Neuronal stem cell (in vitro differentiated cells): ENCODE measurements at regions not wholly inside any gene's neighbourhood (a gene's known extent, or its start where the extent isn't known, plus 50 kb on each side); places are given as distances from the start of the nearest gene placed in this dataset.

ENCODE experiments used
- DNase-seq: peaks from one replicate; pipeline ENCODE4 v3.0.0-alpha.2; 2013; ENCODE audit warnings: low spot score
- H2AFZ ChIP-seq: one replicate; pipeline ENCODE4 v1.6.1; 2013; ENCODE audit warnings: mild to moderate bottlenecking, low read length, inconsistent platforms
- H2AK5ac ChIP-seq: 2 replicates; pipeline ENCODE4 v1.6.1; 2013; ENCODE audit warnings: low read depth, mild to moderate bottlenecking, inconsistent platforms, low read length, moderate library complexity, mixed read lengths
- H2BK120ac ChIP-seq: 2 replicates; pipeline ENCODE4 v1.6.1; 2013; ENCODE audit warnings: low read depth, mild to moderate bottlenecking, inconsistent platforms, low read length, moderate library complexity, mixed read lengths
- H2BK12ac ChIP-seq: one replicate; pipeline ENCODE4 v1.6.1; 2013; ENCODE audit warnings: low read length, inconsistent platforms
- H2BK15ac ChIP-seq: 2 replicates; pipeline ENCODE4 v1.6.1; 2013; ENCODE audit warnings: mild to moderate bottlenecking, low read length, inconsistent platforms, mixed read lengths
- H2BK5ac ChIP-seq: one replicate; pipeline ENCODE4 v1.6.1; 2013; ENCODE audit warnings: inconsistent platforms, mild to moderate bottlenecking, low read length, moderate library complexity
- H3K14ac ChIP-seq: one replicate; pipeline ENCODE4 v1.6.1; 2013; ENCODE audit warnings: low read length, inconsistent platforms
- H3K18ac ChIP-seq: 2 replicates; pipeline ENCODE4 v1.6.1; 2013; ENCODE audit warnings: low read length, inconsistent platforms
- H3K23ac ChIP-seq: 2 replicates; pipeline ENCODE4 v1.6.1; 2013; ENCODE audit warnings: low read depth, mild to moderate bottlenecking, mixed read lengths, low read length, inconsistent platforms; ENCODE audit not compliant: poor library complexity
- H3K27ac ChIP-seq: replicated peaks from 3 replicates; pipeline ENCODE4 v1.5.1; 2013; ENCODE audit warnings: low read length, inconsistent platforms
- H3K27me3 ChIP-seq, 3 experiments: 2 replicates each; pipeline ENCODE4 v1.6.1; 2013; ENCODE audit warnings: low read length in 3 of 3, mild to moderate bottlenecking in 2 of 3, inconsistent platforms in 1 of 3, low read depth in 1 of 3, mixed read lengths in 1 of 3, moderate library complexity in 1 of 3; ENCODE audit not compliant: control insufficient read depth in 3 of 3, insufficient read depth in 3 of 3
- H3K36me3 ChIP-seq, 2 donors: replicated peaks in 1 of 2; 2 replicates each; pipeline ENCODE4 v1.6.1; 2013; ENCODE audit warnings: low read length in 2 of 2; ENCODE audit not compliant: control insufficient read depth in 2 of 2, insufficient read depth in 2 of 2
- H3K4ac ChIP-seq: 2 replicates; pipeline ENCODE4 v1.6.1; 2013; ENCODE audit warnings: inconsistent platforms, mild to moderate bottlenecking, low read length, moderate library complexity
- H3K4me1 ChIP-seq, 2 donors: 1 replicate in 1 of 2; 2 replicates in 1 of 2; pipeline ENCODE4 v1.6.1; 2013; ENCODE audit warnings: low read length in 2 of 2, low read depth in 1 of 2; ENCODE audit not compliant: control insufficient read depth in 2 of 2, insufficient read depth in 1 of 2
- H3K4me2 ChIP-seq: one replicate; pipeline ENCODE4 v1.6.1; 2013; ENCODE audit warnings: mild to moderate bottlenecking, low read length, inconsistent platforms; ENCODE audit not compliant: insufficient read depth, poor library complexity, severe bottlenecking
- H3K4me3 ChIP-seq, 2 donors: 2 replicates each; pipeline ENCODE4 v1.5.1; 2013; ENCODE audit warnings: low read length in 2 of 2, mild to moderate bottlenecking in 2 of 2, inconsistent platforms in 1 of 2, moderate library complexity in 1 of 2
- H3K79me1 ChIP-seq: one replicate; pipeline ENCODE4 v1.6.1; 2013; ENCODE audit warnings: low read depth, mild to moderate bottlenecking, inconsistent platforms, low read length, moderate library complexity
- H3K9ac ChIP-seq: one replicate; pipeline ENCODE4 v1.6.1; 2013; ENCODE audit warnings: mild to moderate bottlenecking, low read depth, low read length, inconsistent platforms; ENCODE audit not compliant: poor library complexity
- H3K9me3 ChIP-seq, 2 donors: replicated peaks in 1 of 2; 2 replicates each; pipeline versions ENCODE3 to v1.6.1; 2013; ENCODE audit warnings: low read length in 2 of 2, mild to moderate bottlenecking in 2 of 2, inconsistent platforms in 1 of 2, low read depth in 1 of 2, mixed read lengths in 1 of 2, moderate library complexity in 1 of 2; ENCODE audit not compliant: control insufficient read depth in 2 of 2, insufficient read depth in 1 of 2
- H4K8ac ChIP-seq: one replicate; pipeline ENCODE4 v1.6.1; 2013; ENCODE audit warnings: low read depth, mild to moderate bottlenecking, inconsistent platforms, low read length, moderate library complexity
- H4K91ac ChIP-seq: one replicate; pipeline ENCODE4 v1.6.1; 2013; ENCODE audit warnings: low read length, low read depth, mild to moderate bottlenecking, inconsistent platforms; ENCODE audit not compliant: poor library complexity
- WGBS, 2 donors: extraction: QIAGEN DNeasy Blood & Tissue Kit; methylation state at CpG; one replicate each; pipeline ENCODE4 v1.1.7; 2013; ENCODE audit warnings: missing lambda C conversion rate in 2 of 2, mixed read lengths in 1 of 2; ENCODE audit not compliant: insufficient read length in 2 of 2, insufficient replicate concordance in 1 of 2; ENCODE audit errors: extremely low coverage in 2 of 2; 5-methylcytosine and 5-hydroxymethylcytosine counted together

GRCh38 chr16:82357237-82357636, 187.2 kb upstream of the MPHOSPH6 start:
- Histone ChIP-seq H3K4me2 (no peak overlapping the region), H4K91ac (no peak overlapping the region), H2AFZ (no peak overlapping the region), H3K4me1 (no peaks in the 10 kb centered on the region), H3K27me3 (no peaks in the 10 kb centered on the region), H3K79me1 (no peaks in the 10 kb centered on the region), H3K18ac (no peak overlapping the region), H3K9ac (no peak overlapping the region), H3K23ac (no peak overlapping the region), H2BK12ac (no peak overlapping the region), H3K9me3 (no peaks in the 10 kb centered on the region), H3K27ac (no peak overlapping the region), H2AK5ac (no peak overlapping the region), H3K4ac (no peak overlapping the region), H2BK15ac (no peak overlapping the region), H4K8ac (no peak overlapping the region), H3K4me3 (no peak overlapping the region), H3K36me3 (no peaks in the 10 kb centered on the region), H2BK120ac (no peak overlapping the region), H3K14ac (no peak overlapping the region), H2BK5ac (no peak overlapping the region)
- no peak for DNase-seq
- WGBS, 2 donors = no CpG with 5 or more reads among the region's 4 CpGs

- H3K9me3 ChIP-seq = no peaks in the 10 kb centered on the region
- H3K18ac ChIP-seq = no peak overlapping the region
- no peak overlapping the region for H2BK15ac ChIP-seq
- H3K36me3 ChIP-seq = no peaks in the 10 kb centered on the region
- peaks cover 0 to 5% of the 10 kb centered on the region in 2 donors for H3K4me1 ChIP-seq
- H3K23ac ChIP-seq = no peak overlapping the region
- no peak overlapping the region for H4K8ac ChIP-seq
- H2AK5ac ChIP-seq = no peak overlapping the region
- H3K4me2 ChIP-seq = no peak overlapping the region
- H2BK120ac ChIP-seq = no peak overlapping the region
- H2AFZ ChIP-seq = no peak overlapping the region
- no peak overlapping the region for H2BK5ac ChIP-seq
- no peak overlapping the region for H2BK12ac ChIP-seq
- WGBS, 2 donors = no CpG with 5 or more reads among the region's 2 CpGs
- H3K4ac ChIP-seq = no peak overlapping the region
- H3K4me3 ChIP-seq = no peak overlapping the region
- no peaks in the 10 kb centered on the region for H3K27me3 ChIP-seq
- no peak overlapping the region for H3K9ac ChIP-seq
- DNase-seq = no peak
- H4K91ac ChIP-seq = no peak overlapping the region
- H3K14ac ChIP-seq = no peak overlapping the region
- H3K79me1 ChIP-seq = no peaks in the 10 kb centered on the region
- no peak overlapping the region for H3K27ac ChIP-seq
Measured at GRCh38 chr16:82350560-82350959, 180.5 kb upstream of the MPHOSPH6 start.

DNA sequence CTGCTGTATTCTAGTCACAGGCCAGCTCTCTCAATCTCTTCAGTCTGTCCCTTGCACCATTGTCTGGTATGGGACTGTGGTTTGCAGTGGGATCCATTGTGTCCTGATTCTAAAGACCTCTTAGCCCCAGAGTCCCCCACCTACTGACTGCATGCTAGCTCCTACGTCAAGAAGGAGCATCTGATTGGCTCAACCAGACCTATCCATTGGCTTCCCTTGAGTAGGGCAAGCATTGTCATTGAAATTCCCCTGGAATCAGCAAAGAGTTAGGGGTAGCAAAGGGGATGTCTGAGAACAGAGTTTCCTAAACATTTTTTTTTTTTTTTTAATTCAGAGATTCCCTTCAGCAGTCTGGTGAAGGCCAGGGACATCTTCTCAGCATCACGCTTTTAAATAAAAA, 175.3 kb upstream of the MPHOSPH6 start:
- no CpG with 5 or more reads among the region's 2 CpGs for WGBS, 2 donors

GRCh38 chr16:82344157-82344556, 174.1 kb upstream of the MPHOSPH6 start:
- no peaks in the 10 kb centered on the region for H3K79me1 ChIP-seq
- no peak overlapping the region for H2BK12ac ChIP-seq
- H2AFZ ChIP-seq = no peak overlapping the region
- no peak overlapping the region for H2BK5ac ChIP-seq
- H3K9me3 ChIP-seq = peaks cover 0 to 2% of the 10 kb centered on the region in 2 donors
- no peak overlapping the region for H4K8ac ChIP-seq
- no peaks in the 10 kb centered on the region for H3K36me3 ChIP-seq
- H3K23ac ChIP-seq = no peak overlapping the region
- no peak overlapping the region for H2BK15ac ChIP-seq
- H3K4me1 ChIP-seq = peaks cover 0 to 6% of the 10 kb centered on the region in 2 donors
- no CpG with 5 or more reads among the region's 4 CpGs for WGBS, 2 donors
- no peak overlapping the region for H3K9ac ChIP-seq
- H4K91ac ChIP-seq = no peak overlapping the region
- H2BK120ac ChIP-seq = no peak overlapping the region
- H3K27me3 ChIP-seq = no peaks in the 10 kb centered on the region
- H3K4ac ChIP-seq = no peak overlapping the region
- no peak for DNase-seq
- no peak overlapping the region for H3K18ac ChIP-seq
- no peak overlapping the region for H3K27ac ChIP-seq
- H3K4me3 ChIP-seq = no peak overlapping the region
- no peak overlapping the region for H3K14ac ChIP-seq
- H2AK5ac ChIP-seq = no peak overlapping the region
- no peak overlapping the region for H3K4me2 ChIP-seq

More for the DNA sequence above, 175.3 kb upstream of the MPHOSPH6 start:
- Histone ChIP-seq H2BK12ac (no peak overlapping the region), H3K27me3 (no peaks in the 10 kb centered on the region), H4K91ac (no peak overlapping the region), H3K4me3 (no peak overlapping the region), H3K36me3 (no peaks in the 10 kb centered on the region), H3K14ac (no peak overlapping the region), H3K18ac (no peak overlapping the region), H3K79me1 (no peaks in the 10 kb centered on the region), H2AK5ac (no peak overlapping the region), H3K9ac (no peak overlapping the region), H2AFZ (no peak overlapping the region), H3K4me2 (no peak overlapping the region), H3K27ac (no peak overlapping the region), H3K23ac (no peak overlapping the region), H2BK120ac (no peak overlapping the region), H4K8ac (no peak overlapping the region), H2BK15ac (no peak overlapping the region), H3K9me3 (peaks cover 0 to 2% of the 10 kb centered on the region in 2 donors), H2BK5ac (no peak overlapping the region), H3K4ac (no peak overlapping the region), H3K4me1 (peaks cover 0 to 6% of the 10 kb centered on the region in 2 donors)
- no peak for DNase-seq
